Endothelial cell (in vitro differentiated cells): ENCODE measurements at regions not wholly inside any gene's neighbourhood (a gene's known extent, or its start where the extent isn't known, plus 50 kb on each side); places are given as distances from the start of the nearest gene placed in this dataset.
"Not testable (repeated sequence)": the region's sequence is repeated elsewhere in the genome, so short reads cannot be mapped to it uniquely, and the experiment has no call there.

Experiments
- DNase-seq: peaks from one replicate; pipeline ENCODE4 v3.0.0; 2021; ENCODE audit warnings: low spot score
- H3K27ac Mint-ChIP-seq: one replicate; pipeline ENCODE4 v1.8.0; 2021; ENCODE audit warnings: mixed read lengths, inconsistent platforms; ENCODE audit not compliant: unreplicated experiment
- H3K27me3 Mint-ChIP-seq: one replicate; pipeline ENCODE4 v1.8.0; 2021; ENCODE audit warnings: mild to moderate bottlenecking, moderate library complexity, mixed read lengths, inconsistent platforms; ENCODE audit not compliant: unreplicated experiment
- H3K36me3 Mint-ChIP-seq: one replicate; pipeline ENCODE4 v1.8.0; 2021; ENCODE audit warnings: mild to moderate bottlenecking, low read depth, mixed read lengths, inconsistent platforms; ENCODE audit not compliant: unreplicated experiment
- H3K4me1 Mint-ChIP-seq: one replicate; pipeline ENCODE4 v1.8.0; 2021; ENCODE audit warnings: mild to moderate bottlenecking, mixed read lengths, inconsistent platforms; ENCODE audit not compliant: unreplicated experiment
- H3K4me3 Mint-ChIP-seq: one replicate; pipeline ENCODE4 v1.8.0; 2021; ENCODE audit warnings: mild to moderate bottlenecking, mixed read lengths, inconsistent platforms; ENCODE audit not compliant: unreplicated experiment
- H3K9me3 Mint-ChIP-seq: one replicate; pipeline ENCODE4 v1.8.0; 2021; ENCODE audit warnings: mixed read lengths, inconsistent platforms; ENCODE audit not compliant: unreplicated experiment

GRCh38 chr15:21357056-21357455 lies 83.2 kb downstream of the POTEB3 start:
- H3K9me3 Mint-ChIP-seq, DNase-seq, H3K27me3 Mint-ChIP-seq, H3K4me1 Mint-ChIP-seq, H3K4me3 Mint-ChIP-seq, H3K36me3 Mint-ChIP-seq, H3K27ac Mint-ChIP-seq: not testable (repeated sequence)

GRCh38 chr15:21355944-21356343 lies 84.4 kb downstream of the POTEB3 start:
- H3K27ac Mint-ChIP-seq, H3K4me3 Mint-ChIP-seq, H3K27me3 Mint-ChIP-seq, H3K4me1 Mint-ChIP-seq, H3K9me3 Mint-ChIP-seq, H3K36me3 Mint-ChIP-seq, DNase-seq: not testable (repeated sequence)

GRCh38 chr15:21354597-21354996 lies 85.7 kb downstream of the POTEB3 start:
- H3K27ac Mint-ChIP-seq, H3K27me3 Mint-ChIP-seq, H3K36me3 Mint-ChIP-seq, H3K9me3 Mint-ChIP-seq, H3K4me1 Mint-ChIP-seq, H3K4me3 Mint-ChIP-seq, DNase-seq: not testable (repeated sequence)

GRCh38 chr15:21352670-21353318 lies 87.5 kb downstream of the POTEB3 start:
- not testable (repeated sequence) for H3K27me3 Mint-ChIP-seq, H3K9me3 Mint-ChIP-seq, H3K4me3 Mint-ChIP-seq, H3K4me1 Mint-ChIP-seq, H3K36me3 Mint-ChIP-seq, DNase-seq, H3K27ac Mint-ChIP-seq

- DNase-seq, H3K36me3 Mint-ChIP-seq, H3K27me3 Mint-ChIP-seq, H3K9me3 Mint-ChIP-seq, H3K4me1 Mint-ChIP-seq, H3K4me3 Mint-ChIP-seq, H3K27ac Mint-ChIP-seq: not testable (repeated sequence)
Observed at GRCh38 chr15:21344960-21345359, 95.3 kb downstream of the POTEB3 start.

- not testable (repeated sequence) for H3K27me3 Mint-ChIP-seq, H3K36me3 Mint-ChIP-seq, H3K27ac Mint-ChIP-seq, DNase-seq, H3K9me3 Mint-ChIP-seq, H3K4me1 Mint-ChIP-seq, H3K4me3 Mint-ChIP-seq
Observed at GRCh38 chr15:21344500-21344899, 95.8 kb downstream of the POTEB3 start.

- H3K27me3 Mint-ChIP-seq, result not testable (repeated sequence)
Observed at GRCh38 chr15:21337028-21337427, 103.3 kb downstream of the POTEB3 start.

GRCh38 chr15:21324720-21325460 lies 115.4 kb downstream of the POTEB3 start:
- not testable (repeated sequence) for H3K4me3 Mint-ChIP-seq, DNase-seq, H3K36me3 Mint-ChIP-seq, H3K9me3 Mint-ChIP-seq, H3K27me3 Mint-ChIP-seq, H3K4me1 Mint-ChIP-seq, H3K27ac Mint-ChIP-seq

More at GRCh38 chr15:21337028-21337427, 103.3 kb downstream of the POTEB3 start:
- DNase-seq, H3K4me3 Mint-ChIP-seq, H3K27ac Mint-ChIP-seq, H3K9me3 Mint-ChIP-seq, H3K36me3 Mint-ChIP-seq, H3K4me1 Mint-ChIP-seq: not testable (repeated sequence)

GRCh38 chr15:21284353-21284752 lies 155.9 kb downstream of the POTEB3 start:
- H3K27me3 Mint-ChIP-seq, H3K4me3 Mint-ChIP-seq, H3K27ac Mint-ChIP-seq, DNase-seq, H3K4me1 Mint-ChIP-seq, H3K36me3 Mint-ChIP-seq, H3K9me3 Mint-ChIP-seq: not testable (repeated sequence)

- not testable (repeated sequence) for H3K27ac Mint-ChIP-seq, DNase-seq, H3K36me3 Mint-ChIP-seq, H3K27me3 Mint-ChIP-seq, H3K9me3 Mint-ChIP-seq, H3K4me3 Mint-ChIP-seq, H3K4me1 Mint-ChIP-seq
Observed at GRCh38 chr15:21283210-21283609, 157.1 kb downstream of the POTEB3 start.

- not testable (repeated sequence) for H3K9me3 Mint-ChIP-seq, H3K4me1 Mint-ChIP-seq, H3K36me3 Mint-ChIP-seq, H3K27me3 Mint-ChIP-seq, DNase-seq, H3K4me3 Mint-ChIP-seq, H3K27ac Mint-ChIP-seq
Observed at GRCh38 chr15:21280272-21280671, 160.0 kb downstream of the POTEB3 start.

- DNase-seq, H3K36me3 Mint-ChIP-seq, H3K4me1 Mint-ChIP-seq, H3K27ac Mint-ChIP-seq, H3K4me3 Mint-ChIP-seq, H3K27me3 Mint-ChIP-seq: not testable (repeated sequence)
- peaks cover 29% of the 10 kb centered on the region for H3K9me3 Mint-ChIP-seq
Observed at GRCh38 chr15:21272176-21272982, 167.9 kb downstream of the POTEB3 start.
